GM18508 (cell line): ENCODE measurements at regions not wholly inside any gene's neighbourhood (a gene's known extent, or its start where the extent isn't known, plus 50 kb on each side); places are given as distances from the start of the nearest gene placed in this dataset.
"Not testable (repeated sequence)": the region's sequence is repeated elsewhere in the genome, so short reads cannot be mapped to it uniquely, and the experiment has no call there.

Experiments
- ATAC-seq: cut with Tn5 transposase; IDR thresholded peaks from one replicate; pipeline ENCODE4 v1.9.1; 2021; ENCODE audit warnings: moderate number of reproducible peaks; ENCODE audit not compliant: insufficient read depth, unreplicated experiment

- no peak for ATAC-seq
Observed at GRCh38 chr1:228887960-228888359, 152.7 kb downstream of the RHOU start.

- ATAC-seq, result no peak
Observed at GRCh38 chr1:228889289-228889688, 154.0 kb downstream of the RHOU start.

GRCh38 chr1:228891272-228892034 is 156.2 kb downstream of the RHOU start:
- no peak for ATAC-seq

GRCh38 chr1:228892200-228892599 is 156.9 kb downstream of the RHOU start:
- not testable (repeated sequence) for ATAC-seq

GRCh38 chr1:228894442-228894989 is 159.2 kb downstream of the RHOU start:
- ATAC-seq, result no peak

- no peak for ATAC-seq
Observed at GRCh38 chr1:228897901-228898300, 162.6 kb downstream of the RHOU start.

- ATAC-seq, result peak; percentile 91
Observed at GRCh38 chr1:228898582-228898992, 163.3 kb downstream of the RHOU start.

GRCh38 chr1:228899421-228899956 is 164.2 kb downstream of the RHOU start:
- ATAC-seq, result no peak

GRCh38 chr1:228900099-228900885 is 165.0 kb downstream of the RHOU start:
- ATAC-seq, result no peak

- ATAC-seq, result no peak
Observed at GRCh38 chr1:228900886-228901392, 165.7 kb downstream of the RHOU start.

GRCh38 chr1:228901936-228902681 is 166.8 kb downstream of the RHOU start:
- ATAC-seq, result no peak

- ATAC-seq, result no peak
Observed at GRCh38 chr1:228902781-228903433, 167.6 kb downstream of the RHOU start.

GRCh38 chr1:228903434-228904071 is 168.3 kb downstream of the RHOU start:
- ATAC-seq, result no peak

- no peak for ATAC-seq
Observed at GRCh38 chr1:228904222-228904621, 168.9 kb downstream of the RHOU start.

GRCh38 chr1:228905701-228906101 is 170.4 kb downstream of the RHOU start:
- ATAC-seq, result no peak

- no peak for ATAC-seq
Observed at GRCh38 chr1:228906223-228906860, 171.1 kb downstream of the RHOU start.

- ATAC-seq, result no peak
Observed at GRCh38 chr1:228911225-228912210, 176.2 kb downstream of the RHOU start.
